ENCODE measurements at regions not wholly inside any gene's neighbourhood (a gene's known extent, or its start where the extent isn't known, plus 50 kb on each side); places are given as distances from the start of the nearest gene placed in this dataset.

GRCh38 chr17:14510136-14510535 lies 209.3 kb downstream of the HS3ST3B1 start:
- no peak for TF ChIP-seq POLR2A (IDR thresholded peaks at IDR 0.05)
- TF ChIP-seq CTCF (IDR thresholded peaks at IDR 0.05), result no peak
